GM19438 (cell line): ENCODE measurements at regions not wholly inside any gene's neighbourhood (a gene's known extent, or its start where the extent isn't known, plus 50 kb on each side); places are given as distances from the start of the nearest gene placed in this dataset.

Experiments
- ATAC-seq: cut with Tn5 transposase; IDR thresholded peaks from one replicate; pipeline ENCODE4 v1.9.1; 2021; ENCODE audit warnings: low read depth; ENCODE audit not compliant: unreplicated experiment

DNA sequence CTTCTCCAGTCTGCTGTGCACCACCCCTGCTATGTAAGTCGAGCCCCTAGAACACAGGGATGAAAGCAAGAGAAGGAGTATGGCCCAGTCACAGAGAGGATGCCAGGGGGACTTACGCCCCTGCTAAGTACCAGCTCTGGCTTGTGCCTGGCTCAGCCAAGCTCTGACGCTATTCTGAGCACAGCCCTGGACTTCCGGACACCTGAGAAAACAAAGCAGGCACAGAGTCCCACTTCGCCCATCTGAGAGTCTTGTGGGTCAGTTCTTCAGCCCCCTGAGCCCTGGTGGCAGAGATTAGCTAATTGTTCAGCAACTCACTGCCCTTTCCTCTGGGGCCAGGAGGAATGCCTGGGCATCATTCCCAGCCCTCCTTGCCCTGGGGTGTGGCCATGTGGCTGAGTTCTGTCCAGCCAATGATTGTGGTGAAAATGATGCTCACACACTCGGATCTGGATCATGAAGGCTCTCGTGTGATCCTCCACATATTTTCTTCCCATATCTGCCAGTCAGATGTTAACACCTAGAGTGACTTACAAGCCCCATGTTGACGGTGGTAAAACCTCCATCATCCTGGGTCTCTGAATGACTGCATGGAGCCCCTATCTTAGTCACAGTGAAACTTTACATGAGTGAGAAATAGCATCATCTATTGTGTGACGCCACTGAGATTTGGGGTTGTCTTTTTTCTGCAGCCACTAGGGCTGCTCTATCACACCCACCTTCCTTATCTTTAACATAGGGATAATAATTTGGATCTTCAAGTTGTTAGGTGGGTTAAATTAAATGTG, 105.7 kb downstream of the TPRA1 start:
- no peak for ATAC-seq

GRCh38 chr3:127483902-127484591, 106.5 kb downstream of the TPRA1 start:
- peak; percentile 84 for ATAC-seq

- ATAC-seq, result no peak
These were observed 107.4 kb downstream of the TPRA1 start for GRCh38 chr3:127483005-127483641.

GRCh38 chr3:127482216-127483004, 108.1 kb downstream of the TPRA1 start:
- no peak for ATAC-seq

DNA sequence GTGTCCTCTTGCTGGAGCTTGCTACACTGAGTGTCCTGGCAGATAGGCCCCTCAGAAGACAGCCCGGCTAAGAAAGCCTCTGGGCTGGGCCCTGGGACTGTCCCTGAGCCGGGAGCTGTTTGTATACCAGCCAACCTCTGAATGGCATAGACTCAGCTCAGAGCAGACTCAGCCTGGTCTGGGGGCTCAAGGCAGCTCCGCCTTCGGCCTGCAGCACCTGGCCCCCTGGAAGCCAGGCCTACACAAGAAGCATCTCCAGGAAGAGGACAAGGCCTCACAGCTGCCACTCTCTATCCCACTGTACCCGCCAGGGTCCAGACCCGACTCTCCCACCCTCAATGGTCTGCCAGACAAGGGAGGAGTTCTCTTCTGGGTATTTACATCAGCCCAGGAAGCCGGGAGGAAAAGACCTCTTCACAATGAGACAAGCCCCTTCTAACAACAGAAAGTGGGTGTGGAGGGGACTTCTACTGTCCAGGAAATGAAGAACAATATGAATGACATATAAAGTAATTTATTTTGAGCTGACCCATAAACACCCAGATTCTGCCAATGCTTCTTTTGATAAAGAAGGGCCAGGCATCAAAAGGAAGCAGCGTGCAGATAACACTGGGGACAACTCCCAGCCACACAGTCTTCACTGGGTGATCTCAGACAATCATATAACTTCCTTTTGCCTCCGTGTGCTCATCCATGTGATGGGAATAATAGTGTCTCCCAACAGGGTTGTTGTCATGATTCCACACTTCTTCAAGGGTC, 110.2 kb downstream of the TPRA1 start:
- ATAC-seq, result no peak

DNA sequence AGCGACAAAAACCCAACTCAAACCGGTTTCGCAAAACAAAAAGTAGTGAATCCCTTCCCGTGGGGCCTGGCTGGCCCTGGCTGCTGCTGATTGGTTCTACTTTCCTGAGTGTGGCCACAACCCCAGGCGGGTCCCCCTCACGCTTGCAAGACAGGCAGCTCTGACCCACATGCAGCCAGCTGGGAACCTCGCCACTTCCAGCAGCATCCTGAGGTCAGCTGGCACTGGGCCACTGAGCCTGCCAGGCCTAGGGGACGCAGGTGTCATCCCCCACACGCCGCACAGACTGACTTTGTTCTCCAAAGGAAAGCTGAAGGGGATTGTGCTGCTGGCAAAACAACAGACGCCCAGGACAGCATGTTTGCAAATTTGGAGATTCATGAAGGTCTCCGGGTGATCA, 111.1 kb downstream of the TPRA1 start:
- ATAC-seq, result no peak

DNA sequence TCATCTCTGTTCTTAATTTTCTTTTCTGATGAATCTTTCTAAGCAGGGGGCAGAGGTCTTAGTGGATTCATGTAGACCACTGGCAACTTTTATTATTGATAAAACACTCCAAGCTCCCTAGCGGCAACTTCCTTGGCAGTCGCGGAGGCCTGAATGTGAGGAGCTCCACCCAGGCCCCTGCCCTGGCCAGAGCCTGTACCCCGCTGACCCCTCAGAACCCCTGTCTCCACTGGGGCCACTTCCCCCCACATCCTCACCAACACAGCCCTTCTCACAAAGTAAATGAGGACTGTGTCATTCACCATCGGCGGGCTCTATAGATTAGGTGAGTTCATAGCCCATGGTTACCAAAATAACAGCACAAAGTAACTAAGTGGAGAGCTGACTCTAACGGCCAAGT, 111.6 kb downstream of the TPRA1 start:
- no peak for ATAC-seq

- ATAC-seq, result no peak
These were observed 113.1 kb downstream of the TPRA1 start for GRCh38 chr3:127477396-127477795.

DNA sequence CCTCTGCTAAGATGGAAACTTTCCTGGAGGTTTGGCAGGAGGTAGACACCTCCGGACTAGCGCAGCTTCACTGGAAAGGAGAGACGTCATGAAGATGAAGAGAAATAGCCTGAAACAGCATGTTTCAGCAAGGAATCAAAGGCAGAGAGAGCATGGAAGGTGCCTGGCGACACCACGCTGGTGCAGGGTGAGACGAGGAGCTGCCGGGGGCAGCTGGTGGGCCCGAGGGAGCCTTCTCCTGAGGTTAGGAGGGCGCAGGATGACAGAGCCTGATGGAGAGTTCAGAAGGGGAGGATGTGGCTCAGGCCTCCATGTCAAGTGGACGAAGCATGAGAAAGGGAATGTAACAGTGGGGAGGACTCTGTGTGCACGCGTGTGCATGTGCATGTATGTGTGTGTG, 113.6 kb downstream of the TPRA1 start:
- no peak for ATAC-seq

DNA sequence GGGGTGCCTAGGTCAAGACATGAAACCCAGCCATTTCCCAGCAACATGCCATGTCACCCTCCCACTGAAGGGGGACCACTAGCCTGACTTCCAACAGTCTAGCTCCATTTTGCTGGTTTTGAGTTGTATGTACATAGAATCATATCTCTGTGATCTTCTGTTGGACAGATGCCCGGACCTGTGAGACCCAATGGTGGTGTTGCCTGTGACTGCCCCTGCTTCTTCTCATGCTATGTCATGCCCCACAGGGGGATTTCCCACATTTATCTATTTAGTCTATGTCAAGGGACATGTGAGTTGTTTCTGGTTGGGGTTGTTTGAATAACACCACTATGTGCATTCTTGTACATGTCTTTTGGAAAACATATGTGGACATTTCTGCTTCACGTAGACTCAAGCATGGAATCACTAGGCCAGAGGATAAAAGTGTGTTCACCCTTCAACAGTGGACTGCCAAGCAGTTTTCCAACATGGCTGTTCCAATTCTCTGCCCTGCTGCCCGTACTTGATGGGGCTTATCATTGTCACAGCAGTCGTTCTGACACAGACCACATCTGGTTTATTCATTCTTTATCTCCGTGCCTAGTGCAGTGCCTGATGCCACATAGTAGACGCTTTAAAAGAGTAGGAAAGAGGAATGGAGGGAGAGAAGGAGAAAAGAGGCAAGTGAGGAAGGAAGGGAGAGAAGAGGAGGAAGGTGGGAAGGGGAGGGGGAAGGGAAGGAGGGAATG, 114.4 kb downstream of the TPRA1 start:
- ATAC-seq, result no peak

GRCh38 chr3:127475391-127475790, 115.1 kb downstream of the TPRA1 start:
- ATAC-seq, result no peak

DNA sequence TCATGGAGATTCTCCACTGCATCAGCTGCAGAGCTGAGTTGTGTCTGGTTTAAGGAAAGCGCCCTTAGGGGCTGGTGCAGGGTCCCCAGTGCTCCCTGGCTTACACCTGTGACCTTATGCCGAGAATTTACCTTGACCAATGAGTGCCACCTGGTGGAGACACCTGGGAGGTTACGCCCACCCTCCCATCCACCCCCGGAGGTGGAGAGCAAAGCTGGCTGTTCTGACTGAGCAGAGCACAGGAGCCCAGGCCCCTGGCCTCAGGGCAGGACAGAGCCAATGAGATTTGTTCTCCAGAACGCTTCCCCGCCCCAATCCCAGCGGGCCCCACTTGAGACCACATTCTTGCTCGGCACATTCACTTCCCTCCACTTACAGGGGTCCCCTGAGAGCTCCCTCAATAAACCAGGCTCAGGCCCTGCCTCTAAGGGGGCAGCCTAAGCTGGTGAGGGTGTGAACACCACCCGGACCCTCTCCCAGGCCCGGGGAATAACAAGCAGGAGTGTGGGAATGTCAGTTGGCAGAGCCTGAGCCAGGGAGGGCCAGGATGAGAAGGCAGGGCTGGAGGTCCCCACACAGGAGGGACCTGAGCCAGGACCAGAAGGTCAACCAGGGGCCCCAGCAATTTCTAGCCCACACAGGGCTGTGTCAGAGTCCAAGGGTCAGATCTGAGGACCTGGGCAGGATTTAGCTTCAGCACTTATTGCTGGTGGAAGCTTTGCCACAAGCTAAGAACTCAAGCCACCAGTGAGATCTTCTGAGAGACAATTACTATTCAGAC, 117.1 kb downstream of the TPRA1 start:
- ATAC-seq, result no peak

DNA sequence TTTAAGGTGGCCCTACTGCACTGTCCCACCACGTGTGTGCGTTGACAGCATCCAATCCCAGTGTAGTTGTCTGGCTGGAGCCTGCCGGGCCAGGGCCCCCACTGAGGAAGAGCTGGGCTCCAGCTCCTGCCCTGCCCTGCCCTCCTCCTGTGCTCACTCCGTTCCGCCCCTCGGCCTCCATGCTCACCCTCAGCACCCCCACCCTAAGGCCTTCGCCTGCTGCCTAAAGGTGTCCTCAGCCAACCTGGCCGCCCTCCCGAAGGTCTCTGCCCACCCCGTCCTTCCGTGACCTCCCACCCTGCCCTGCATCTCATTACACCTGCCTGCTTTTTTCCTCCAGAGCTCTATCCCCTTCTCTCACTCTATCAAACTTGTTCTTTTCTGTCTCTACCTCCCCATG, 118.0 kb downstream of the TPRA1 start:
- ATAC-seq, result no peak

DNA sequence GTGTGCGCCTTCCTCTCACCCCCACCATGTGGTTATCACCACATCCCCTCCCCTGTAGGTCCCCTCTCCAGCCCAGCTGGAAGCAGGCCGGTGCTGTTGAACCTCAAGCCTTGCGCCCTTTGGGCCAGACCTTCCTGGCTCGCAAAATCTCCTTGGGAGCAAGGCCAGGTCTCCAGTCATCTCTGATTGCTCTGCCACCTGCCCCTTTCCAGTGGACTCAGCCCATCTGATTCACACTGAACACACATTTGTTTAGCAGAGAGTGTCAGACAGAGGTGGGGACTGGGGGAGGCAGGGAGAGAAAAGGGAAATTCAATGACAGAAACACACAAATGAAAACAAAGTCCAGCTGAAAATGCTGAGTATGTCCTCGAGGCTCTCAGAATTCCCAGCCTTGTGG, 119.4 kb downstream of the TPRA1 start:
- ATAC-seq, result no peak

DNA sequence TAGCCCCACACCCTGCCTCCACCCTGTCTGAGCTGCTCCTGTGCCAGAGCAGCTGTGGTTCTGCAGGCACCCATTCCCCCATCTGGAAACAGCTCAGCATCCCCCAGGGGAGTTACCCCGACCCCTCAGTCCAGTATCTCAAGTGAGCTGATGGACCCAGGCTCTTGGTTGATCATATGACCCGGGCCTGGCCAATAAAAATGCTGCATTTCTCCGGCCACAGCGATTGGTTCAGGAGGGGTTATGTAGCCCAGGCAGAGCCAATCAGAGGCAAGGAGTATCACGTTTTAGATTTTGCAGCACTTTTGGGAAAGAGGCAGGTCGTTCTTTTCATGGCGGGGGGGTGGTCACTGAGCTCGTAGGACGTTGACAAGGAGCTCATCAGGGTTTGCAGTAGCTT, 120.8 kb downstream of the TPRA1 start:
- no peak for ATAC-seq

DNA sequence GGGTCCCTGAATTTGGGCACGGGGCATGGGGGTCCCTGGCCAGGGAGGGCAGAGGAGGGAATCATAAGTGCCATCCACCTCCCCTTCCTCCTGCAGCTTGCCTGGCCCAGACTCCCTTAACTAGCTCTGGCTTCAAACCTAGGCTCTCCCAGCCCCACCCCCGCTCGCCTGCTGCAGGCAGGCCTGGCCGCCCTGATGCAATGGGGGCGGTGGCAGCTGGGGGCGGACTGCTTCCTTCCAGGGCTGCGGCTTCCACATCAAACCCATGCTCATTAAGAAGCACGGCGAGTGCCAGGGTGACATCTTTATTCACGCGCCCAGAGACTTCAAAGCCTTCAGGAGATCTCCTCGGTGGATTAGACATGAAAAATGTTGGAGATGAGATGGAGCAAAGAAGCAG, 123.1 kb downstream of the TPRA1 start:
- no peak for ATAC-seq

DNA sequence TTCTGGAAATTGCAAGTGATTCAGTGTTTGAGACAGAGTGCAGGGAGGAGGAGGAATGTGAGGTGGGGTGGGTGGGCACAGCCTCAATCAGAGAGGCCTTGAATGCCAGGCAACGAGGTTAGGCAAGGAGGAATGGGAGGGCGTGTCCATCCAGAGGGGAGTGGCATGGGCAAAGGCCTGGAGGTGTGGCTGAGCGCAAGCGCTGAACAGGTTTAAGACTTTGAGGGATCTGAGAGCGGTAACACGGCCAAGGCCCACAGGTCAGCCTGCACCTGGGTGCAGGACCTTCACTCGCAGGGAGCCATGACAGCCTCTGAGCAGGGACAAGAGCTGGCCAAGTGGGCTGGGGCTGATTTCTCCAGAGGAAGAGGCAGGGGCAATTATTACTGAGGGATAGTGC, 125.9 kb downstream of the TPRA1 start:
- no peak for ATAC-seq

- no peak for ATAC-seq
These were observed 128.3 kb downstream of the TPRA1 start for GRCh38 chr3:127462111-127462655.
